GM13976 (cell line): ENCODE measurements at regions not wholly inside any gene's neighbourhood (a gene's known extent, or its start where the extent isn't known, plus 50 kb on each side); places are given as distances from the start of the nearest gene placed in this dataset.

Source experiments
- DNase-seq: peaks from one replicate; pipeline ENCODE4 v3.0.0; 2012; ENCODE audit warnings: low spot score
- CTCF ChIP-seq: IDR thresholded peaks from 2 replicates; pipeline ENCODE4 v1.5.1; 2012; ENCODE audit warnings: borderline replicate concordance, mild to moderate bottlenecking; ENCODE audit not compliant: insufficient read depth; ENCODE audit errors: extremely low read depth, missing control alignments, control extremely low read depth
- in situ Hi-C: fragments of 300-500 bp; cut with MboI; formaldehyde crosslinking; loops from one replicate; pipeline ENCODE4 v1.12.0; 2022; ENCODE audit warnings: low sequenced_read_pairs, mixed read lengths, inconsistent platforms; ENCODE audit not compliant: unreplicated experiment

- TF ChIP-seq CTCF, result no peak
- in situ Hi-C loops, result no loop called here
- DNase-seq, result no peak
Measured at GRCh38 chr18:65278939-65279667, 471.7 kb upstream of the CDH7 start.

GRCh38 chr18:65269375-65269774, 481.4 kb upstream of the CDH7 start:
- no peak for DNase-seq
- in situ Hi-C loops, result no loop called here
- no peak for TF ChIP-seq CTCF

- no peak for TF ChIP-seq CTCF
- DNase-seq, result no peak
- in situ Hi-C loops, result no loop called here
Measured at GRCh38 chr18:65265761-65266160, 485.1 kb upstream of the CDH7 start.

- in situ Hi-C loops, result no loop called here
- no peak for TF ChIP-seq CTCF
- no peak for DNase-seq
Measured at GRCh38 chr18:65260030-65260429, 490.8 kb upstream of the CDH7 start.

- in situ Hi-C loops, result no loop called here
- TF ChIP-seq CTCF, result no peak
- DNase-seq, result no peak
Measured at GRCh38 chr18:65259403-65259802, 491.4 kb upstream of the CDH7 start.

GRCh38 chr18:65257149-65257548, 493.7 kb upstream of the CDH7 start:
- in situ Hi-C loops, result no loop called here
- DNase-seq, result no peak
- TF ChIP-seq CTCF, result no peak
